Activated T-cell treated with anti-CD3 and anti-CD28 coated beads, Interleukin-2, amount 50 U/mL, for 72 hours (primary cell): ENCODE measurements at regions not wholly inside any gene's neighbourhood (a gene's known extent, or its start where the extent isn't known, plus 50 kb on each side); places are given as distances from the start of the nearest gene placed in this dataset.
"Not testable (repeated sequence)": the region's sequence is repeated elsewhere in the genome, so short reads cannot be mapped to it uniquely, and the experiment has no call there.

Source experiments
- ATAC-seq, 2 donors: fragments of 150-1000 bp; cut with Tn5 transposase; replicated peaks in 1 of 2; 2 replicates each; pipeline ENCODE4 v1.10.0; 2021; ENCODE audit warnings: moderate library complexity in 2 of 2, mild to moderate bottlenecking in 1 of 2
- DNase-seq, 2 donors: peaks; one replicate each; pipeline ENCODE4 v3.0.0; 2021 to 2022; ENCODE audit warnings: mixed read lengths in 1 of 2
- H3K27ac Mint-ChIP-seq: one replicate; pipeline ENCODE4 v1.8.0; 2022; ENCODE audit warnings: mild to moderate bottlenecking, moderate library complexity, mixed read lengths
- H3K27me3 Mint-ChIP-seq: one replicate; pipeline ENCODE4 v1.8.0; 2022; ENCODE audit warnings: low read depth, mixed read lengths
- H3K36me3 Mint-ChIP-seq, 2 donors: one replicate each; pipeline ENCODE4 v1.8.0; 2022; ENCODE audit warnings: mixed read lengths in 2 of 2, mild to moderate bottlenecking in 1 of 2; ENCODE audit not compliant: insufficient read depth in 2 of 2
- H3K4me1 Mint-ChIP-seq: one replicate; pipeline ENCODE4 v1.8.0; 2022; ENCODE audit warnings: low read depth, mixed read lengths
- H3K4me3 Mint-ChIP-seq, 2 donors: one replicate each; pipeline ENCODE4 v1.8.0; 2022; ENCODE audit warnings: mild to moderate bottlenecking in 2 of 2, mixed read lengths in 2 of 2, moderate library complexity in 2 of 2
- H3K9me3 Mint-ChIP-seq, 2 donors: one replicate each; pipeline ENCODE4 v1.8.0; 2022; ENCODE audit warnings: mixed read lengths in 2 of 2

GRCh38 chr4:154988511-154988910, 207.4 kb downstream of the RBM46 start:
- Mint-ChIP-seq H3K4me1 (no peaks in the 10 kb centered on the region), H3K36me3 (no peaks in the 10 kb centered on the region), H3K27me3 (peaks cover 8% of the 10 kb centered on the region), H3K4me3 (no peak overlapping the region), H3K27ac (no peak overlapping the region), H3K9me3 (no peaks in the 10 kb centered on the region)
- ATAC-seq (no peak), DNase-seq (no peak)

DNA sequence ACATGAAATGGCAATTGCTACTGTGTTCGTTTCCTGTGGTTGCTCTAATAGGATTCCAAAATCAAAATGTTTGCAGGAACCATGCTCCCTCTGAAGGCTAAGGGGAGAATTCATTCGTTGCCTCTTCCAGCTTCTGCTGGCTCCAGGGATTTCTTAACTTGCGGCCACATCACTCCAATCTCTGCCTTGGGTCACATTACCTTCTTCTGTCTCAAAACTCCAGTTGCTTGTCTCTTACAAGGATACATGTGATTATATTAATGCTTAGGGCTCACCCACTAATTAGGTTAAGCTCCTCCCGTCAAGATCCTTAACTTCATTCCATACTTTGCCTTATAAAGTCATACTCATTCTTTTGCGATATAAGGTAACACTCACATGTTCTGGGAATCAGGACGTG, 208.4 kb downstream of the RBM46 start:
- no peaks in the 10 kb centered on the region for H3K4me1 Mint-ChIP-seq

GRCh38 chr4:154997866-154998265, 210.6 kb upstream of the NPY2R start:
- not testable (repeated sequence) for H3K27ac Mint-ChIP-seq, DNase-seq, H3K27me3 Mint-ChIP-seq

More for the DNA sequence above, 208.4 kb downstream of the RBM46 start:
- Mint-ChIP-seq H3K4me3 (no peak overlapping the region), H3K36me3 (no peaks in the 10 kb centered on the region), H3K9me3 (no peaks in the 10 kb centered on the region), H3K27ac (no peak overlapping the region), H3K27me3 (peaks cover 5% of the 10 kb centered on the region)
- ATAC-seq = no peak
- DNase-seq = no peak

GRCh38 chr4:154998284-154998683, 210.2 kb upstream of the NPY2R start:
- H3K36me3 Mint-ChIP-seq = no peaks in the 10 kb centered on the region
- H3K4me1 Mint-ChIP-seq = no peaks in the 10 kb centered on the region
- no peak overlapping the region for H3K4me3 Mint-ChIP-seq
- H3K9me3 Mint-ChIP-seq = no peaks in the 10 kb centered on the region
- no peak overlapping the region for H3K27ac Mint-ChIP-seq
- H3K27me3 Mint-ChIP-seq = no peaks in the 10 kb centered on the region
- no peak for ATAC-seq
- DNase-seq = no peak

More at GRCh38 chr4:154997866-154998265, 210.6 kb upstream of the NPY2R start:
- not testable (repeated sequence) for H3K4me3 Mint-ChIP-seq, H3K9me3 Mint-ChIP-seq, ATAC-seq, H3K36me3 Mint-ChIP-seq, H3K4me1 Mint-ChIP-seq

DNA sequence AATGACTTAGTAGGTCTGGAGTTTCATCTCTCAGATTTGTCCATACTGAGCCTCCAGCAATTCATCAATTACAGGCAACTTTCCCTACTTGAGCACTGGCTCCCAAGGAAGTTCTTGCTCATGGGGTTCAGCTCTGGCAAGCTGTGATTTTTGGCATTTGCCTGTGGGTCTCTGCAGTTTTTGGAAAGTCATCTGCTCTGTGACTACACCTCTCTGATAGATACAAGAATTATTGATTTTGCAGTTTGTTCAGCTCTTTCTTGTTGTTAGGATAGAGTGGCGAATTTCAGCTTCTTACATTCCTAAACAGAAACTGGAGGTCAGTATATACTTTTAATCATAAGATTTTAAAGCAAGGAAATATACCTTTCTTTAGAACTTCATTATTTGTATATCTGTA, 209.7 kb upstream of the NPY2R start:
- Mint-ChIP-seq H3K27ac (no peak overlapping the region), H3K27me3 (no peaks in the 10 kb centered on the region), H3K9me3 (no peaks in the 10 kb centered on the region), H3K36me3 (no peaks in the 10 kb centered on the region), H3K4me3 (no peak overlapping the region), H3K4me1 (no peaks in the 10 kb centered on the region)
- ATAC-seq = no peak
- no peak for DNase-seq

- H3K27ac Mint-ChIP-seq = no peak overlapping the region
- H3K4me3 Mint-ChIP-seq = no peak overlapping the region
- ATAC-seq = no peak
- H3K27me3 Mint-ChIP-seq = no peaks in the 10 kb centered on the region
- no peak for DNase-seq
- H3K9me3 Mint-ChIP-seq = no peaks in the 10 kb centered on the region
- no peaks in the 10 kb centered on the region for H3K36me3 Mint-ChIP-seq
- H3K4me1 Mint-ChIP-seq = no peaks in the 10 kb centered on the region
Observed at GRCh38 chr4:154999950-155000578, 208.4 kb upstream of the NPY2R start.

DNA sequence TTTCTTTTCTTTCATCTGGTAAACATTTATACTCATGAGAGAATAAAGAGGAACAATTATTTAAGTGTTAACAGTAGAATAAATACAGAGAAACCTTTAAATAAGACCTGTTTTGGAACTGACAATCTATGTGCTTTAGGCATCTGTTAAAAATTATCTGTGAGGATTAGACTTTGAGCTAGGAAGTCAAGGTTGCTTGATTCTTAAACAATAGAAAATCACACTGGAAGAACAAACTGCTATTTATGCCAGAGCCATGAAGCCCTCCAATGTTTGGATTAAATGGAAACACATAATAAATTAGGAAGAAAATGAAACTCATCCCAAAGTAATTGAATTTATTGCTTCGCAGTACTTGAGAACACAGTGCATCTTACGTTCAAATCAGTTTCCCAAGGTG, 207.2 kb upstream of the NPY2R start:
- H3K4me3 Mint-ChIP-seq = no peak overlapping the region
- no peak for DNase-seq
- no peaks in the 10 kb centered on the region for H3K4me1 Mint-ChIP-seq
- H3K36me3 Mint-ChIP-seq = no peaks in the 10 kb centered on the region
- no peaks in the 10 kb centered on the region for H3K27me3 Mint-ChIP-seq
- ATAC-seq = no peak
- no peaks in the 10 kb centered on the region for H3K9me3 Mint-ChIP-seq
- no peak overlapping the region for H3K27ac Mint-ChIP-seq

GRCh38 chr4:155005395-155006090, 202.9 kb upstream of the NPY2R start:
- H3K9me3 Mint-ChIP-seq = no peaks in the 10 kb centered on the region
- H3K4me3 Mint-ChIP-seq = no peak overlapping the region
- no peaks in the 10 kb centered on the region for H3K27me3 Mint-ChIP-seq
- no peak overlapping the region for H3K27ac Mint-ChIP-seq
- H3K36me3 Mint-ChIP-seq = no peaks in the 10 kb centered on the region
- DNase-seq (no peak), ATAC-seq (no peak)
- H3K4me1 Mint-ChIP-seq = no peaks in the 10 kb centered on the region

DNA sequence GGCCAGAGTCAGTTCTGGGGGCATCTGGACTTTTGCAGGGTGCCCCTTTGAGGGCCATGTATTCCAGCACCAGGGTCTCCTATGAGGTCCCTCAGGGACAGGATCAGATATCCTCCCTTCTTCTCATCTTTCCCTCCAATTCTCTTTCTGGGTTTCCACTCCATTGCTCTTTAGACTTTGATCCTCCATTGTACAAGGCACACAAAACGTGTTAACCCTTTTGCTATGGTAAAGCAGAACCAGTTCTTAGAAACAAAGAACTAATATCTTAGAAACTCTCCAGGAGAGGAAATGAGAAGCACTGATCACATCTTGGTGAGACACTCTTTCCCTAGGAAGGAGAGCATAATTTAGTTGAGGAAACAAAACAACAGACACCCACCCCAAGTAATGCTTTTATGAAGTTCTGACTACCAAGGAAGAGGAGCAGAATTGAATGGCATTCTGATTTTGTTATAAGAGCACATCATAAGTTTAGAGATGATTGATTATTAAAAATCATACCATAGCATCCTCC, 200.7 kb upstream of the NPY2R start:
- no peak for DNase-seq
- Mint-ChIP-seq H3K4me3 (no peak overlapping the region), H3K27ac (no peak overlapping the region), H3K9me3 (no peaks in the 10 kb centered on the region), H3K36me3 (no peaks in the 10 kb centered on the region), H3K27me3 (no peaks in the 10 kb centered on the region), H3K4me1 (no peaks in the 10 kb centered on the region)
- ATAC-seq = no peak

- no peaks in the 10 kb centered on the region for H3K4me1 Mint-ChIP-seq
- no peak for ATAC-seq
- DNase-seq = no peak
- H3K4me3 Mint-ChIP-seq = no peak overlapping the region
- no peaks in the 10 kb centered on the region for H3K9me3 Mint-ChIP-seq
- no peaks in the 10 kb centered on the region for H3K36me3 Mint-ChIP-seq
- H3K27ac Mint-ChIP-seq = no peak overlapping the region
- H3K27me3 Mint-ChIP-seq = no peaks in the 10 kb centered on the region
Observed at GRCh38 chr4:155008389-155008788, 200.0 kb upstream of the NPY2R start.

DNA sequence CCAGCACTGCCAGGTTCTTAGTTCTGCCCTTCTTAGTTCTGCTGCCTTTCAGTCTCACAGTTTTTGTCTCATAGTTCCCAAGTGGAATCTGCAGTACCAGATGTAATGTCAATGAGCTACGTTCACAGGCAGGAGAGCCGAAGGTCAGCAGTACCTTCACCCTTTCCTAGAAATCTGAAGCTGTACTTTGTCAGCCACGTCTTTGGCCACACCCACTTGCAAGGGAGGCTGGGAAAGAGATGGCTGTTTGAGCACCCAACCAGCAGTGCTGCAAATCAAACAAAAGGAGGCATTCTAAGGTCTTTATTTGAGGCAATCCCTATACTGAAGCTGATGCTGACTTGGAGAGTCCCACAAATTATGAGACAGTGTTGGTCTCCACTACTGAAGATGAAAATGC, 199.1 kb upstream of the NPY2R start:
- no peaks in the 10 kb centered on the region for H3K9me3 Mint-ChIP-seq
- no peaks in the 10 kb centered on the region for H3K36me3 Mint-ChIP-seq
- ATAC-seq = no peak
- no peaks in the 10 kb centered on the region for H3K27me3 Mint-ChIP-seq
- H3K4me3 Mint-ChIP-seq = no peak overlapping the region
- no peak for DNase-seq
- no peaks in the 10 kb centered on the region for H3K4me1 Mint-ChIP-seq
- no peak overlapping the region for H3K27ac Mint-ChIP-seq

GRCh38 chr4:155010376-155010775, 198.1 kb upstream of the NPY2R start:
- Mint-ChIP-seq H3K27ac (no peak overlapping the region), H3K9me3 (no peaks in the 10 kb centered on the region), H3K4me3 (no peak overlapping the region), H3K27me3 (no peaks in the 10 kb centered on the region), H3K4me1 (no peaks in the 10 kb centered on the region), H3K36me3 (no peaks in the 10 kb centered on the region)
- DNase-seq (no peak), ATAC-seq (no peak)

DNA sequence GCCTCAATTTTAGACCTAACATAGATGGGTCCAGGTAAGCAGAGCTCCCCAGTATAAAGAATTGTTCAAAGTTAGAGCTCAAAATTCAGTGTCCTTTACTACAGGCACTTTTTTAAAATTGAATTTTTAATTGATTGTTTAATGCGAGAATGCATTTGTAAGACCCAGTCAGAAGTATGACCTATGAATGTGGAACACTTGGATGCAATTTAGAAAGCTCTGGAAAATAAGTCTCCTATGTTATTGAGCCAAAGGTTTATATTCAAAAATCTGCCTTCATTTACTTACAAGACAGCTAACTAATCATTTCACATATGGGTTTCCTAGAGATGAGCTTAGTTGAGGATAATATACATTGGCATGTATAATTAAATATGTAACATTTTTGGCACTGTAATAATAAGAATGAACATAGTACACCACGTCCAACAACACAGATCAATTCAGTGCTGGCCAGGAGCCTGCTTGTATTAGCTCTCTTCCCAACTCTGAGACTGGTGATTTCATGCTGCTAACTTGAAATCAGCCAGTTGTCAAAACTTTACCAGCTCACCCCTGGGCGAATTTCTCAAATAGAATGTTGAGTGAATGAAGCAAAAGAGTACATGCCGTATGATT, 197.2 kb upstream of the NPY2R start:
- no peak overlapping the region for H3K27ac Mint-ChIP-seq
- no peak for DNase-seq
- H3K27me3 Mint-ChIP-seq = no peaks in the 10 kb centered on the region
- H3K36me3 Mint-ChIP-seq = no peaks in the 10 kb centered on the region
- no peaks in the 10 kb centered on the region for H3K9me3 Mint-ChIP-seq
- H3K4me1 Mint-ChIP-seq = no peaks in the 10 kb centered on the region
- no peak for ATAC-seq
- no peak overlapping the region for H3K4me3 Mint-ChIP-seq
